GM19452 (cell line): ENCODE measurements at regions not wholly inside any gene's neighbourhood (a gene's known extent, or its start where the extent isn't known, plus 50 kb on each side); places are given as distances from the start of the nearest gene placed in this dataset.
"Not testable (repeated sequence)": the region's sequence is repeated elsewhere in the genome, so short reads cannot be mapped to it uniquely, and the experiment has no call there.

Source experiments
- ATAC-seq: cut with Tn5 transposase; IDR thresholded peaks from one replicate; pipeline ENCODE4 v1.9.1; 2021; ENCODE audit not compliant: unreplicated experiment

DNA sequence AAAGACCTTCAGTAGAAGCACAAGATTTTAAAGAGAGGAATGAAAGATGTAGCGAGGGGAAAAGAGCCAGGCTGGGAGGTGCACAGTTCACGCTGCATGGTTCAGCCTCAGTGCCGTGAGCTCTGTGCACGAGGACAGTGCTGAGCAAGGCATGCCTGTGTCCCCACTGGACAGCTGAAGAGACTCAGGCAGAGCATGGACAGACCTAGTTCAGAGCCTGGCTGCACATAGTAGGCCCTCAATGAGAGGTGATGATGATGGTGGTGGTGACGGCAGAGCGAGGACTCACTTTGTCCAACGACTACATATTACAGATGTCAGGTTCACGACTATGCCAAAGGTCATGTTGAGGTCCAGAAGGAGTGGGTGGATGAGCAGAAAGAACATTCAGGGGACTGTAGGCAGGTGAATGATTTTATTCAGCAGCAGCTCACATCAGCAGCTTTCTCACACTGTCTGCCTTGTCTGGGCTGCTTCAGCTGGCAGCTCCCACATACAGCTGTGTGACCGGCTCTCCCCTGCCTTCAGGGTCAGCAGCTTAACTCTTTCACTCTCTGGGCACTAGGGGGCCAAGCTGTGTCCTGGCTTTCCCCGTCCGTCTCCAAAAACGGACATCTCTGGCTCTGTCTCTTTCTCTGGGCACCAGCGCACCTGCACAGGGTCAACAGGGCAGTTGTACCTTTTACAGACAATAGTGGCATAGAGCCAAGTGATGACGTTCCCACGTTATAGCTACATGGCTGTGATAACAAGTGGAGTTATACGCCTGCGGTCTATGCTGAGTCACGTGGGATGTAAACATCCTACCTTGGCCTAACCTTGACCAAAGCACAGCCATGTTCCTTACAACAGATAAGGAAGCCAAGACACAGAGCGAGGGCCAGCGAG, 83.4 kb upstream of the KCNK12 start:
- no peak for ATAC-seq

- ATAC-seq, result no peak
These were observed 82.3 kb upstream of the KCNK12 start for GRCh38 chr2:47653036-47653435.

GRCh38 chr2:47652061-47652690, 81.4 kb upstream of the KCNK12 start:
- no peak for ATAC-seq

GRCh38 chr2:47651296-47651695, 80.5 kb upstream of the KCNK12 start:
- ATAC-seq, result no peak

DNA sequence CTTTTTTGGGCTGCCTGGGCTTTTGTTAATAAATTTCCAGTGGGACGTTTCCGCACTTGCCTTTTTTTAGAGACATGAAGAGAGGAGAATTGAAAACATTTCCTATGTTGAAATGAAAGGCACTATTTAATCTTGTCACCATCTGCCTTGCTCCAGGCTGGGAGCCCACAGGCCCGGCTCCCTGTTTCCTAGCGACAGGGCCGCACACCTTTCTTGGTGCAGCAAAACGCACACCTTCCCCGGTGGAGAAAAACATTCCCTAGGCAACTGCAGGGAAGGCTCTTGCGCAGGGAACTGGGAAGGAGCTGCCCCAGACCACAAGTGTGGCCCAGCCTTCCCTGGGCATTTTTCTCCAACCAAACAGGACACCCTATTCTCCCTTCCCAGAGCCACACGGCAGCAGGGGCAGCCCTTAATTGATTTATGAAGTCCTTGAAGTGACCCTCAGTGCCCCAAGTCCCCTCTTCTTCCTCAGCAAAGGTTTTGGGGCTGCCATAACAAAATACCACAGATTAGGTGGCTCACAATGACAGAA, 79.3 kb upstream of the KCNK12 start:
- ATAC-seq, result no peak

DNA sequence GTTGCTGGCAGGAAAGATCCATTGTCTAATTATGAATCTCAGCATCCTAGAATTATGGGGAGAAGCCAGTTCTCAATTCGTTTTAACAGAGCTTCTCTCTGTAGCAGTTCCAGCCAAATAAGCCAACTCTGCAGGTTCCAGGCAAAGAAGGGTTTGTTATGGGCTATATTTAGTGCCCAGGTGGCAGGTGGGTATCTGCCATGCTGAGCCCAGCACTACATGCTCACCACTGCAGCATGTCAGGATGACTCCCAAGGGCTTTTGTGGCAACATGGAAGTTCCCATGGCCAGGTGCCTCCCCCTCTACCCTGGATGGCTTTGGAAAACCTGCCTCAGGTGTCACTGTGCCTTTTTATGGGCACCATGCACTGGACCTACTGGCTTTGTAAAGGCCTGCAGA, 74.5 kb upstream of the KCNK12 start:
- ATAC-seq, result no peak

DNA sequence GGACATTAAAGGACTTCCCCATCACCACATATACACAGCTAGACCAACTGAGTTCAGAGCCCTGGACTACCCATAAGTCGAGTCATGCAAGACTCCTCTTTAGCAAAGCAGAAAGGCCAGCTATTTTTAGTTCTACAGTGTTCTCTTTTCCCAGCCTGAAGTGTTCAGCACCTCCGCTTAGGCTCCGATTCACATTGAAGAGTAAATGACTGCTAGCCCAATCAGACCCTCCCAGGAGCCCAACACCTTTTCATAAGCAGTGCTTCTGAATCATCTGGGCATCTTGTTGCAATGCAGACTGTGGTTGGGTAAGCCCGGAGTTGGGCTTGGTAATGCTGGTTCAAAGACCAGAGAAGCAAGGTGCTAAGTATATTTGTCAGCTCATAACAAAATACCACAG, 73.6 kb upstream of the KCNK12 start:
- no peak for ATAC-seq

DNA sequence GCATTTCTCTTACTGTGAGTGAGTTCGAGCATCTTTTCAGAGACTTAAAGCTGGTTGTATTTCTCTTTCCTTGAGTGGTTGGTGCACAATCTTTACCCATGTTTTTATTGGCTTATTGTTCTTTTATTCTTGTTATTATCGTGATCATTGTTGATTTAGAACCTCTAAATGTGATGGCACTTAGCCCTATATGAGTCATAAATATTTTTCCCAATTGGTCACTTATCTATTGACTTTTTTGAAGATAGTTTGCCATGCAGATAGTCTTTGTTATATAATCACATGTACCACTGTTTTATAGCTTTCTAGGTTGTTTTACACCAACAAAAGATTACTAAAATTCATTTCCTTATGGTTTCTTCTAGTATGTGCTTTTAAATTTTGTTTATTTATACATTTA, 70.6 kb upstream of the KCNK12 start:
- ATAC-seq, result no peak

DNA sequence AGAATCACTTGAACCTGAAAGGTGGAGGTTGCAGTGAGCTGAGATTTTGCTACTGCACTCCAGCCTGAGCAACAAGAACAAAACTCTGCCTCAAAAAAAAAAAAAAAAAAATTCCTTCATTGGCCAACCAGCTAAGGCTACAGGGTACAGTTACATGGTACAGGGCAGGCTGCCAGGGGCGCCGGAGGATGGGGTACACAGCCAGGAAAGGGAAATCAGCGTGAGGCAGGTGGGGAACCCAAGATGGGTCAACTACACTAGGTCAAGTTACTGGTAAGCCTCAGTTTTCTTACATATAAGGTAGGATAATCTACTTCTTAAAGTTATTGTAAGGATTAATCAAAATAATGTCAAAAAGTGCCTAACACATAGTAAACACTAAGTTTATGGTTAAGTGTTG, 69.6 kb upstream of the KCNK12 start:
- no peak for ATAC-seq

- no peak for ATAC-seq
These were observed 68.7 kb upstream of the KCNK12 start for GRCh38 chr2:47639467-47639866.

GRCh38 chr2:47638430-47638829, 67.6 kb upstream of the KCNK12 start:
- ATAC-seq, result no peak

- ATAC-seq, result no peak
These were observed 65.9 kb upstream of the KCNK12 start for GRCh38 chr2:47636596-47637264.

DNA sequence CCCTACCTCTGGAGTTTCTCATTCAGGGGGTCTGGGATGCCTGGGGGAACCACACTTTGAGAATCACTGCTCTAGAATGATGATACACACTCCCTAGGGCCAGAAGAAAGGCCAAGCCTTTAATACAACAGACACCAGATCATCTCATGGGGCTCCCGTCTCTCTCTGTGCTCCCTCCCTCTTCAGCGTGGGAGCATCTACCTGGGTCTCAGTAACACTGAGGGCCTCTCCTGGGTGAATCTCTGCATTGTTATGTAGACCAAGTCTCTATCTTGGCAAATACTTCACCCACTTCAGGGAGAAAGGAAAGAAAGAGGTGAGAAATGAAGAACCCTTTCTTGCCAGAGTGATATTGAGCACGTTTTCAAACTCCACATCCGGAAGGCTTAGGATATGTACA, 65.4 kb upstream of the KCNK12 start:
- ATAC-seq, result no peak

- no peak for ATAC-seq
These were observed 62.0 kb upstream of the KCNK12 start for GRCh38 chr2:47632754-47633153.

DNA sequence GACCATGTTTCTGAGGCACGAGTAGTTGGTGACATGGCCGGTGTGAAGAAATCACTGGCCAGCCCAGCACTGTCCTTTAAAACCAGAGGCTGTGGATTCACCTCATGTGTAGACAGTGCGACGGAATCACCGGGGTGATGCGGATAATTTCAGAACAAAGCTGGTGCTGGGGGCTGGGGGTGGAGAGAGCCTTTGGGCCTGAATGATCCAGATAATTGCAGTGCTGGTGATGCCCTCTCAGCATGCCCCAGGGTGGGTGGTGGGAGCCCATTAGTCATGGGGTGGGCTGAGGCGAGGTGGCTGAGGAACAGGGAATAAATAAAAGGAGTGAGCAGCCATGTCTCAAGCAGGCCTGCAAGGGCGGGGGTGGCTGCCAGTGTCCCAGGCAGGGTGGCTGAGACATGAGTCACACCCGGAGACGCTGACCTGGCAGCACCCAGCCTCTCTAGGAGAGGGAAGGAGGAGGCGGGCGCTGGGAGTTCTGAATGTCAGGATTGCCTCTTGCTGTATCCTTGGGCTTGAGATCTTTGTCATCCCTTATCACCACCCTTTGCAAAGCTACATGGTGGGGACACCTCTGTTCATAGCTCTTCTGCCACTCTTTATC, 61.1 kb upstream of the KCNK12 start:
- ATAC-seq, result no peak

GRCh38 chr2:47631306-47631705, 60.5 kb upstream of the KCNK12 start:
- ATAC-seq, result no peak

DNA sequence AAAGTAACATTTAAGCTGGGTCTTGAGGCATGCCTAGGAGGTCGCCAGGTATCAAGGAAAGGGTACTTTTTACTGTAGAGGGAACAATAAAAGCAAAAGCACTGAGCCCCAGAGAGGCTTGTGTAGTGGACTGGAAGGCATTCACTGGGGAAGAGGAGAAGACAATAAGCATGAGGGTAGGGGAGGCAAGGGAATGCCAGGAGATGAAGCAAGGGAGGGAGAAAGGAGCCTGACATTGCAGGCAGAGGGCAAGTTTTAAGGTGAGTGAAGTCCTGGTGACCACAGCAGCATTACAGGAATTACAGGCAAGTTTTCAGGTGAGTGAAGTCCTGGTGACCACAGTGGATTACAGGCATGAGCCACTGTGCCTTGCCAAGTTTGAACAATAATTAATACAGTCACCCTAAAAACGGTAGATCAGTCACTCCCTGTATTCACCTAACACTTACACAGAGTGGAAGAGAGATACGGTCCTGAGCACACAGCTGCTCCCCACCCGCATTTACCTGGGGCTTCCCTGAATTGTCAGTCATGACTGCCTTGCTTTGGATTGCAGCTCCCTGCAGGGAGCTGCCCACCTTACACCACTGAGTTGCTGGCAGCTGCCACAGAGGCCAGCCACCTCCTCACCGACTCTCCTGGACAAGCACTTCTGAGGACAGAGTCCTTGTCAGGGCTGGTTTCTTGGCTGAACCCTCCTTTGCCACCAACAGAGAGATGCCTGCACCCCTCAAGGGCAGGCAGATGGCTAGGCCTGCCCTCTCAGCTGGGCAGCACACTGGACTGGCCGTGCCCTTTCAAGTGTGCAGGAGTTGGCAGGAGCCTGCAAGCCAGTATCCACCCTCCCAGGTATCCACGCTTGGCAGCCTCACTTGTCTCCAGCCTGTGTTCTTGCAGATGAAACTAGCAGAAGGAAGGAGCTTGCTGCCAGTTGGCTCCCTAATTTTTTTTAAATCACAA, 59.0 kb upstream of the KCNK12 start:
- no peak for ATAC-seq

GRCh38 chr2:47628904-47629303, 58.1 kb upstream of the KCNK12 start:
- no peak for ATAC-seq

DNA sequence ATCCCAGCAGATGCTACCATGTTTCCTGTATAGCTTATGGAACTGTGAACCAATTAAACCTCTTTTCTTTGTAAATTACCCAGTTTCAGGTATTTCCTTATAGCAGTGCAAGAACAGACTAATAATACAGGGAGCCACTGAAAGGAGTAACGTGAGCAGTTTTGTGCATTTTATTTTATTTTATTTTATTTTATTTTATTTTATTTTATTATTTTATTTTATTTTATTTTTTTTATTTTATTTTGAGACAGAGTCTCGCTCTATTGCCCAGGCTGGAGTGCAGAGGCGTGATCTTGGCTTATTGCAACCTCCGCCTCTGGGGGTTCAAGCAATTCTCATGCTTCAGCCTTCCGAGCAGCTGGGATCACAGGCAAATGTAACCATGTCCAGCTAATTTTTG, 55.9 kb upstream of the KCNK12 start:
- ATAC-seq, result no peak

- ATAC-seq, result not testable (repeated sequence)
These were observed 52.4 kb upstream of the KCNK12 start for GRCh38 chr2:47623140-47623539.
